ENCODE measurements at regions not wholly inside any gene's neighbourhood (a gene's known extent, or its start where the extent isn't known, plus 50 kb on each side); places are given as distances from the start of the nearest gene placed in this dataset.

GRCh38 chr14:54170301-54170700, 213.7 kb upstream of the BMP4 start:
- Histone ChIP-seq H2AK5ac (ENCODE audit: low read depth, low read length) (no peak overlapping the region), H3K79me2 (ENCODE audit: control insufficient read depth in 1 of 2, insufficient read depth in 2 of 2, low read length in 2 of 2) (no peaks in the 10 kb centered on the region), H2BK20ac (ENCODE audit: low read length) (no peak overlapping the region), H3K9me3 (ENCODE audit: insufficient read depth in 2 of 2, low read depth in 1 of 2, low read length in 1 of 2) (no peaks in the 10 kb centered on the region), H2AFZ (ENCODE audit: low read length) (no peak overlapping the region), H3K4me2 (ENCODE audit: insufficient read depth in 1 of 2, low read depth in 2 of 2, low read length in 2 of 2) (no peak overlapping the region), H3K4me3 (ENCODE audit: extremely low read depth in 1 of 4, insufficient read depth in 2 of 4, low read depth in 3 of 4, low read length in 4 of 4) (no peak overlapping the region), H2BK5ac (ENCODE audit: low read depth, low read length) (no peak overlapping the region), H3K23ac (ENCODE audit: insufficient read length) (no peak overlapping the region), H2BK15ac (ENCODE audit: low read length) (no peak overlapping the region), H3K23me2 (ENCODE audit: low read depth, low read length) (no peaks in the 10 kb centered on the region), H4K20me1 (replicated peaks in 1 of 2; ENCODE audit: control insufficient read depth in 1 of 2, insufficient read depth in 2 of 2, low read length in 2 of 2) (no peaks in the 10 kb centered on the region), H3K36me3 (ENCODE audit: control insufficient read depth in 2 of 4, insufficient read depth in 4 of 4, low read length in 3 of 4) (no peaks in the 10 kb centered on the region), H2BK120ac (replicated peaks; ENCODE audit: low read depth, low read length) (no peak overlapping the region), H4K8ac (ENCODE audit: extremely low read depth, insufficient read depth, low read length) (no peak overlapping the region), H3K4ac (replicated peaks; ENCODE audit: insufficient read length, low read depth, low read length) (no peak overlapping the region), H2BK12ac (ENCODE audit: low read depth, low read length) (no peak overlapping the region), H4K5ac (ENCODE audit: insufficient read length, low read depth, low read length) (no peak overlapping the region), H3K9ac (replicated peaks in 1 of 4; ENCODE audit: extremely low read depth in 1 of 4, low read depth in 3 of 4, low read length in 3 of 4) (no peak overlapping the region), H3K79me1 (ENCODE audit: low read depth, low read length) (no peaks in the 10 kb centered on the region), H3K18ac (ENCODE audit: extremely low read depth, low read length) (no peak overlapping the region), H4K91ac (replicated peaks; ENCODE audit: insufficient read length, low read length) (no peak overlapping the region), H3K14ac (ENCODE audit: insufficient read length) (no peak overlapping the region), H3K27ac (ENCODE audit: low read depth, low read length) (no peak overlapping the region), H3K4me1 (replicated peaks in 1 of 4; ENCODE audit: control insufficient read depth in 3 of 4, insufficient read depth in 4 of 4, low read length in 3 of 4) (peaks cover 0 to 6% (median 4%) of the 10 kb centered on the region in 4 experiments; a peak in 3 of 7 replicates), H3K56ac (replicated peaks; ENCODE audit: insufficient read length, low read depth, low read length) (no peak overlapping the region), H3K27me3 (replicated peaks in 1 of 4; ENCODE audit: control insufficient read depth in 3 of 4, extremely low read depth in 1 of 4, insufficient read depth in 3 of 4, low read length in 3 of 4) (no peaks in the 10 kb centered on the region)
- POLR2A ChIA-PET (ENCODE audit: partially characterized antibody): no interaction called here
- DNase-seq (ENCODE audit: low read depth in 1 of 2, low spot score in 2 of 2) (no peak), FAIRE-seq (no peak)
- CTCF ChIA-PET (ENCODE audit: partially characterized antibody): interaction anchor here (0.9 to 7.1 kb wide), 7 partner anchors 11 to 216 kb away, joined by 3 to 79 read pairs (median 4); no protein-coding TSS in a partner anchor
- TF ChIP-seq EGR1 (IDR thresholded peaks at IDR 0.05; ENCODE audit: borderline replicate concordance, low read depth, low read length) (no peak), SUZ12 (IDR thresholded peaks at IDR 0.05; ENCODE audit: low read length) (no peak)
